SIG-M5 treated with dmso at 0.1 percent for 504 hours (cell line): ENCODE measurements at regions not wholly inside any gene's neighbourhood (a gene's known extent, or its start where the extent isn't known, plus 50 kb on each side); places are given as distances from the start of the nearest gene placed in this dataset.
"Not testable (repeated sequence)": the region's sequence is repeated elsewhere in the genome, so short reads cannot be mapped to it uniquely, and the experiment has no call there.

Experiments
- DNase-seq: peaks from one replicate; lab custom pipeline; 2025; ENCODE audit not compliant: unreplicated experiment; lab: John Stamatoyannopoulos, UW

DNA sequence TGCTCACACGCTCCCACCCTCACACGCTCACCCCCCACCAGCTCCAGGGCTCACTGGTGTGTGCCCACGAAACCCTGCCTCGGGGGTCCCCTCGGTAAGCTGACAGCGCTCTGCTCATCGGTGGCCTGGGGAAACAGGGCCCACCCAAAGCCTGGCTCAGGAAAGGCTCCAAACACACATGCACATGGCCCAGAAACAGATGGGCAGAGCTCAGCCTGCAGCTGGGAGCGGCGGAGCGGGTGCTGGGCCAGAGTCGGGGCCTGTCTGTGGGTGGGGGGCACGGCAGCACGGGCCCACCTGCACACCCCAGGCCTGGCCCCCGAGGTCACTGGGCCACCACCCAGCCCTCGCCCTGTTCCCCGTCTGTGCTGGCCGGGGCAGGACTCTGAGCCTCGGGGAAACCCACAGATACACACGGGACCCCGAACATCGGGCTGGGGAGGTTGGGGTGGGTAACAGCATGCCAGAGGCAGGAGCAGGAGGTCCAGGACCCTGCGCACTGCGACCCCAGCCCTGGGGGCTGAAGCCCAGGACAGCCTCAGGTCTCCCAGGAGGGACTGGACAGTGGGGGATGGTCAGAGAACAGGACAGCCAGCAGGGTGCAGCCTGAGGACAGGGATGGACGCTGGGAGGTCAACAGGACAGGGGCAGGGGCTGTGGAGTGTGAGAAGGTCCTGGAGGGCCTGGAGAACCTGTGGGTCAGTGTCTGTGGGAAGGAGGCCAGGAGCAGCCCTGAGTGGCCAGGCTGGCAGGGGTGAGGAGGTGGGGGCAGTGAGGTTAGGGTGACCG, 165.1 kb downstream of the TMEM121 start:
- DNase-seq = not testable (repeated sequence)

- DNase-seq = not testable (repeated sequence)
Measured at GRCh38 chr14:105692110-105692685, 165.8 kb downstream of the TMEM121 start.

GRCh38 chr14:105694961-105695360, 168.6 kb downstream of the TMEM121 start:
- no peak for DNase-seq

GRCh38 chr14:105696388-105696787, 170.0 kb downstream of the TMEM121 start:
- DNase-seq = not testable (repeated sequence)

DNA sequence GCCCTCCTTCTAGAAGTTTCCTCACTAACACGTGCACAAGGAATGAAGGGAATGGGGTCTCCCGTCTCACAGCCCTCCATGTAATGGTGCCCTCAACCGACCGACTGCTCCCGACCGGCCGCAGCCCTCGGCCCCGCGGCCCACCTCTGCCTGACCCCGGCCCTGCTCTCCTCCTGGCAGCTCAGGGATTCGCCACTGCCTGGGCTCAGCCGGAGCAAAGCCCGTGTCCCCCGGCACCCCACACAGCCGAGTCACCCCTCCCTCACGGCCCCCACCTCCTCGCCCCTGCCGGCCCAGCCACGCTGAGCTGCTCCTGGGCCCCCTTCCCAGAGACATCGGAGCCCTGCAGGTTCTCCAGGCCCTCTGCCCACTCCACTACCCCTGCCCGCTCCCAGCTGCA, 171.0 kb downstream of the TMEM121 start:
- not testable (repeated sequence) for DNase-seq

DNA sequence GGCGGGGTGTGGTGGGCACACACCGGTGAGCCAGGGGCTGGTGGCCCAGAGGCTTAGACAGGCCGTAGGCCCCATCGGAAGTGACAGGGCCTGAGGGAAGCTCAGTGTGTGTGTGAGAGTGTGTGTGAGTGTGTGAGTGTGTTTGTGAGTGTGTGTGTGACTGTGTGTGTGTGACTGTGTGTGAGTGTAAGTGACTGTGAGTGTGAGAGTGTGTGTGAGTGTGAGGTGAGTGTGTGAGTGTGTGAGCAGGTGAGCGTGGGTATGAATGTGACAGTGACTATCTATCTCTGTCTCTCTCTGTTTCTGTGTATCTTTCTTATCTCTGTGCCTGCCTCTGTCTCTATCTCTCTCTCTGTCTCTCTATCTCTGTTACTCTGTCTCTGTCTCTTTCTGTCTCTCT, 171.6 kb downstream of the TMEM121 start:
- not testable (repeated sequence) for DNase-seq

GRCh38 chr14:105698940-105699556, 172.7 kb downstream of the TMEM121 start:
- not testable (repeated sequence) for DNase-seq

- not testable (repeated sequence) for DNase-seq
Measured at GRCh38 chr14:105699706-105700105, 173.3 kb downstream of the TMEM121 start.

GRCh38 chr14:105700146-105700545, 173.8 kb downstream of the TMEM121 start:
- not testable (repeated sequence) for DNase-seq

DNA sequence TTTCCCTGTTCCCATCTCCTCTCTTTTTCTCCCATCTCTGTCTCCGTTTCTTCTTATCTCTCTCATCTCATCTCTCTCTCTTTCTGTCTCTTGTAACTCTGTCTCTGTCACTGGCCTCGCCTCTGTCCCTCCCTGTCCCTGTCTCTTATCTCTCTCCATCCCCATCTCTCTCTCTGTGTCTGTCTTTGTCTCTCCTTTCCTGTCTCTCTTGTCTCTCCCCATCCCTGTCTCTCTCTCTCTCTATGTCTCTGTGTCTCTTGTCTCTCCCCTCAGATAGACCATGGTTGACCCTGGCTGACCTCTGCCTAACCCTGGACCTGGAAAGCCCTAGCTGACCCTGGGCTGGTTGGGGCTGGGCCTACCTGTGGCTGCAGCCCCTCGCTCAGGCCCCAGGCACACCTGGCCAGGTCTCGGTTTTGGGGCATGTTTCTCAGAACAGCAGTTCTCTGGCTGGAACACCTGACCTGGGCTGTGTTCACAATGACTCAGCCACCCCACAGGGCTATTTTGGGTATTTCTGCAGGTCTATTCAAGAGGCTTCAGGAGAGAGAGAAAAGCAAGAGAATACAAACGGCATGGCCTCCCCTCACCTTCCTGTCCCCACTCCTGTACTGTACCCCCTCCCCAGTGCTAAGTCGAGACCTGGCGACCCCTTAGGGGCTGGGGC, 174.4 kb downstream of the TMEM121 start:
- no peak for DNase-seq

- no peak for DNase-seq
Measured at GRCh38 chr14:105701456-105702274, 175.3 kb downstream of the TMEM121 start.

DNA sequence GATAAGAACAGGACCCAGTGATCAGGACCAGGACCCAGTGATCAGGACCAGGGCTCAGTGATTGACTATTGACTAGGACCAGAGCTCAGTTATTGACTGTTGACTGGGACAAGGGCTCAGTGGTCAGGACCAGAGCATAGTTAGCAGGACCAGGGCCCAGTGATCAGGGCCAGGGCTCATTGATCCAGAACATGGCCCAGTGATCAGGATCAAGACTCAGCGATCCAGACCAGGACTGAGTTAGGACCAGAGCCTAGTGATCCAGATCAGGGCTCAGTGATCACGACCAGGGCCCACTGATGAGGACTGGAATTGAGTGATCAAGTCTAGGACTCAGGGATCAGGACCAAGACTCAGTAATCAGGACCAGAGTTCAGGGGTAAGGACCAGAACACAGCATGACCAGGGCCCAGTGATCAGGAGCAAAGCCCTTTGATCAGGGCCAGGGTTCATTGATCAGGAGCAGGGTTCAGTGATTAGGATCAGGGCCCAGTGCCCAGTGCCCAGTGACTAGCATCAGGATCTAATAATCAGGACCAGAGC, 176.0 kb downstream of the TMEM121 start:
- DNase-seq = no peak

DNA sequence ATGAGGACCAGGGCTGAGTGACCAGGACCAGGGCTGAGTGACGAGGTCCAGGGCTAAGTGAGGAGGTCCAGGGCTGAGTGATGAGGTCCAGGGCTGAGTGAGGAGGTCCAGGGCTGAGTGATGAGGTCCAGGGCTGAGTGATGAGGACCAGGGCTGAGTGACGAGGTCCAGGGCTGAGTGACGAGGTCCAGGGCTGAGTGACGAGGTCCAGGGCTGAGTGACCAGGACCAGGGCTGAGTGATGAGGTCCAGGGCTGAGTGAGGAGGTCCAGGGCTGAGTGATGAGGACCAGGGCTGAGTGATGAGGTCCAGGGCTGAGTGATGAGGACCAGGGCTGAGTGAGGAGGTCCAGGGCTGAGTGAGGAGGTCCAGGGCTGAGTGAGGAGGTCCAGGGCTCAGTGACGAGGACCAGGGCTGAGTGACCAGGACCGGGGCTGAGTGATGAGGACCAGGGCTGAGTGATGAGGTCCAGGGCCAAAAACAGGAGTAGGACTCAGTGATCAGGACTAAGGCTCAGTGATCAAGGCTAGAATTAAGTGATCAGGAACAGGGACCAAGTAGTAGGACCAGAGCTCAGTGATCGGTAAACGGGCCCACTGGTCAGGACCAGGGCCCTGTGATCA, 176.8 kb downstream of the TMEM121 start:
- DNase-seq = not testable (repeated sequence)

GRCh38 chr14:105704091-105704490, 177.7 kb downstream of the TMEM121 start:
- DNase-seq = not testable (repeated sequence)

- DNase-seq = not testable (repeated sequence)
Measured at GRCh38 chr14:105704492-105704891, 178.1 kb downstream of the TMEM121 start.

GRCh38 chr14:105705512-105705861, 179.1 kb downstream of the TMEM121 start:
- not testable (repeated sequence) for DNase-seq

DNA sequence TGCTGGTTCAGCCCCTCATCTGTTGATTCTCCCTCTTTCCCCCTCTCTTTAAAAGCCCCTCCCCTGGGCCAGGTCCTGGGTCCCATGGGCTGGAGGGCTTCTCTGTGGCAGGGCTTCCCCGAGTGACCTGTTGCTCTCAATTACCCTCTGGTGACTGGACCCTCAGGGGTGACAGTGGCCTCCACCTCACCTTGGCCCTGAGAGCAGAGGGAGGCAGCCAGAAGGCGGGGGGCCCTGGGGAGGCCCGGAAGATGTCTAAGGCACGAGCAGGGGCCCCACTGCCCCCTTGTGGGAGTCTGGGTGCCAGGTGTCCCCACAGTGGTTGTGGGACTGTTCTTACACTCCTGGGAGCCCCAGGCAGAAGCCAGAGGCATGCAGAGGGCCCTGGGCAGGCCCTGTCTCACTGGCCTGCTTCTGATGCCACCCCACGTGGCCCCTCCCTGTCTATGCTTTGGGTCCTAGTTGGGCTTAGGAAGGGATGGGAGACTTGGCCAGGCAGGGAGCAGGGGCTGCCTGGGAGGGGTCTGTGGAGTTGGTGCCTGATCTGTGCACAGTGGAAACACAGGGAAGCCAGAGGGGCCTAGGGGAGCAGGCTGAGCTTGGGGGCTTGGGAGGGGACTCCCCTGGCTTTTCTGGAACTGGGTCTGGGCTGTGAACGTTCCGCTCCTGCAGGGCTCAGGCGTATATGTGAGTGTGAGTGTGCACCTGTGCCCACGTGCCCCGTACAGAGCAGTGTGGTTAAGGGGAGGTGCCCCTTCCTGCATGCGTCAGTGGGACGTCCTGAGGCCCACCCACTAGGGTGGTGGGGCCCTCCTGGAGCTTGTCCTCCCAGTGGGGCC, 179.7 kb downstream of the TMEM121 start:
- DNase-seq = not testable (repeated sequence)

DNA sequence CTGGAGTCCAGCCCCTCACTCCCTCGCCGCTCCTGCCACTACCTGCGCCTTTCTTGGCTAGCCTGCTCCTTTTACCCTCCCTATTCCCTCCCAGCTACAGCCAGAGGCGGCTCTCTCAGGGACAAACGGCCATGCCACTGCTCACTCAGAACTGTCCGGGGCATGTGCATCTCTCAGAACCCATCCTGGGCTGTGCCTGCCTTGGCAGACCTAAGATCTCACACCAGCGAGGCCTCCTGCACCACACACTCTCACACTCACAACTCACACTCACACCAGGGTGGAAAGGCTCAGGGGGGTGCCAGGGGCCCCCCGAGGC, 180.3 kb downstream of the TMEM121 start:
- DNase-seq = not testable (repeated sequence)

GRCh38 chr14:105707099-105707498, 180.7 kb downstream of the TMEM121 start:
- DNase-seq = not testable (repeated sequence)
